Right lung (tissue), 2 donors: ENCODE measurements at regions not wholly inside any gene's neighbourhood (a gene's known extent, or its start where the extent isn't known, plus 50 kb on each side); places are given as distances from the start of the nearest gene placed in this dataset.
"Not testable (repeated sequence)": the region's sequence is repeated elsewhere in the genome, so short reads cannot be mapped to it uniquely, and the experiment has no call there.

ENCODE experiments used
- DNase-seq, 2 donors: peaks; one replicate each; pipeline ENCODE4 v3.0.0-alpha.2; 2013

- DNase-seq: no peak
Measured at GRCh38 chr1:192418552-192419285, 101.9 kb downstream of the RGS21 start.

GRCh38 chr1:192430644-192431043 lies 113.9 kb downstream of the RGS21 start:
- DNase-seq: no peak

GRCh38 chr1:192435704-192436103 lies 118.9 kb downstream of the RGS21 start:
- no peak for DNase-seq

- DNase-seq: no peak
Measured at GRCh38 chr1:192436441-192437078, 119.8 kb downstream of the RGS21 start.

- DNase-seq: no peak
Measured at GRCh38 chr1:192438737-192439136, 121.9 kb downstream of the RGS21 start.

GRCh38 chr1:192439373-192440025 lies 122.7 kb downstream of the RGS21 start:
- DNase-seq: no peak

GRCh38 chr1:192441492-192441891 lies 124.7 kb downstream of the RGS21 start:
- no peak for DNase-seq

GRCh38 chr1:192442736-192443135 lies 125.9 kb downstream of the RGS21 start:
- no peak for DNase-seq

- no peak for DNase-seq
Measured at GRCh38 chr1:192443616-192444015, 126.8 kb downstream of the RGS21 start.

- DNase-seq: peak; percentile 5 to 9
Measured at GRCh38 chr1:192445241-192445640, 128.4 kb downstream of the RGS21 start.

- DNase-seq: peak; percentile 35 to 62
Measured at GRCh38 chr1:192445839-192446489, 129.2 kb downstream of the RGS21 start.

- DNase-seq: no peak
Measured at GRCh38 chr1:192448026-192448578, 127.5 kb upstream of the RGS1 start.

- DNase-seq: no peak
Measured at GRCh38 chr1:192453360-192453992, 122.1 kb upstream of the RGS1 start.

GRCh38 chr1:192459467-192459866 lies 116.1 kb upstream of the RGS1 start:
- no peak for DNase-seq

- DNase-seq: no peak
Measured at GRCh38 chr1:192461684-192462083, 113.9 kb upstream of the RGS1 start.

- no peak for DNase-seq
Measured at GRCh38 chr1:192462616-192463015, 113.0 kb upstream of the RGS1 start.

- DNase-seq: no peak
Measured at GRCh38 chr1:192463661-192464060, 111.9 kb upstream of the RGS1 start.

GRCh38 chr1:192465221-192465620 lies 110.4 kb upstream of the RGS1 start:
- DNase-seq: not testable (repeated sequence)

GRCh38 chr1:192474080-192474683 lies 101.4 kb upstream of the RGS1 start:
- DNase-seq: peak in 1 of 2 donors; percentile 31

- DNase-seq: no peak
Measured at GRCh38 chr1:192475329-192475728, 100.2 kb upstream of the RGS1 start.

- no peak for DNase-seq
Measured at GRCh38 chr1:192475970-192476369, 99.6 kb upstream of the RGS1 start.
